NT2/D1 (cell line): ENCODE measurements at regions not wholly inside any gene's neighbourhood (a gene's known extent, or its start where the extent isn't known, plus 50 kb on each side); places are given as distances from the start of the nearest gene placed in this dataset.

ENCODE experiments used
- DNase-seq: peaks from one replicate; pipeline ENCODE4 v3.0.0-alpha.2; 2011; ENCODE audit warnings: low read depth, low spot score
- H3K27me3 ChIP-seq: 2 replicates; pipeline ENCODE4 v1.6.0; 2011; ENCODE audit warnings: mild to moderate bottlenecking; ENCODE audit not compliant: insufficient read length, insufficient read depth
- H3K36me3 ChIP-seq: 2 replicates; pipeline ENCODE4 v1.6.1; 2011; ENCODE audit warnings: mild to moderate bottlenecking, low read length, mixed read lengths; ENCODE audit not compliant: insufficient read depth, insufficient read length
- H3K4me1 ChIP-seq: 2 replicates; pipeline ENCODE4 v1.5.1; 2011; ENCODE audit not compliant: insufficient read depth, insufficient read length
- H3K4me3 ChIP-seq: 2 replicates; pipeline ENCODE4 v1.5.1; 2011; ENCODE audit warnings: low read depth; ENCODE audit not compliant: insufficient read length
- H3K9ac ChIP-seq: 2 replicates; pipeline ENCODE4 v1.6.0; 2011; ENCODE audit warnings: low read depth; ENCODE audit not compliant: insufficient read length
- H3K9me3 ChIP-seq: 2 replicates; pipeline ENCODE4 v1.5.1; 2011; ENCODE audit warnings: mild to moderate bottlenecking, low read length; ENCODE audit not compliant: insufficient read depth
- SUZ12 ChIP-seq: IDR thresholded peaks from 2 replicates; pipeline ENCODE4 v1.6.1; 2011; ENCODE audit not compliant: insufficient read length, insufficient read depth; ENCODE audit errors: extremely low read depth
- YY1 ChIP-seq: IDR thresholded peaks from 2 replicates; pipeline ENCODE4 v1.6.1; 2011; ENCODE audit not compliant: insufficient read length, insufficient read depth
- ZNF274 ChIP-seq: IDR thresholded peaks from 2 replicates; pipeline ENCODE4 v1.6.1; 2011; ENCODE audit warnings: mild to moderate bottlenecking, low read depth, low read length

DNA sequence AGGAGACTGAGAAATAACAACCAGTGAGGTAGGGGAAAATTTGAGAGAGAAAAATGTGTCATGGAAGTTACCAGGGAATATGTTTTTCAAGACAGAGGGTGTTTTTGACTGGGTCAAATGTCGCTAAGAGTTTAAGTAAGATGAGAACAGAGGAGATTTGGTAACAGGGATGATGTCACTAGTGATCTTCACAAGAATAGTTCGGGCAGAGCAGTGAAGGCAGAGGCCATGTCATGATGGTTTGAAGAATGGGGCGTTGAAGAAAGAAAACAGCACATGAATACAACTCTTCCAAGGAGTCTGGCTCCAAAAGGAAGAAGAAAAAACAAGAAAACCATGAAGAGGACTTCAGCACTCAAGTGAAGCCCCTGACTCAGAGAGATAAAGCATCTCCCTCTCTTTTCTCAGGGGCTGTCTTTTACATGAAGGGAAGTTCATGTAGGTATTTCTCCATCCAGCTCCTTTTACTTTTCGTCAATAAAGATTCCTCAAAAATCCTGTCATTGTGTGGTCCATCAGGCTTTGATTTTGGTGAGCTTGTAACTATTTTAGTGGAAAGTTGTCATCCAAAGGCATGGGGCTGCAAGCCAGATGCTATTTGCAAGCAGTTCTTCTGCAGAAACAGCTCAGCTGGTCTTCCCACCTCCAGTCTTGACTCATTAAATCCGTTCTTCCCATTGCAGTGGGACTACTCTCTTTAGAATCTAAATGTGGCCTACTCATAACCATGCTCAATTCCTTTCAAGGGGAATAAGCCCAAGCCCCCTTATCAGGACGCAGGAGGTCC is 397.3 kb downstream of the LMX1A start:
- Histone ChIP-seq H3K36me3 (no peaks in the 10 kb centered on the region), H3K9me3 (no peaks in the 10 kb centered on the region), H3K9ac (no peak overlapping the region), H3K27me3 (no peaks in the 10 kb centered on the region), H3K4me3 (no peak overlapping the region), H3K4me1 (no peaks in the 10 kb centered on the region)
- TF ChIP-seq SUZ12 (no peak), YY1 (no peak), ZNF274 (no peak)
- DNase-seq = no peak

GRCh38 chr1:164953815-164954214 is 394.8 kb downstream of the PBX1 start:
- no peak overlapping the region for H3K9ac ChIP-seq
- peaks cover 12% of the 10 kb centered on the region for H3K9me3 ChIP-seq
- no peaks in the 10 kb centered on the region for H3K36me3 ChIP-seq
- H3K4me3 ChIP-seq = no peak overlapping the region
- no peaks in the 10 kb centered on the region for H3K4me1 ChIP-seq
- TF ChIP-seq ZNF274 (no peak), SUZ12 (no peak), YY1 (no peak)
- no peak for DNase-seq
- H3K27me3 ChIP-seq = no peaks in the 10 kb centered on the region

- TF ChIP-seq ZNF274 = no peak
- no peak for TF ChIP-seq SUZ12
- no peak for TF ChIP-seq YY1
- H3K36me3 ChIP-seq = no peaks in the 10 kb centered on the region
- no peaks in the 10 kb centered on the region for H3K27me3 ChIP-seq
- H3K4me1 ChIP-seq = no peaks in the 10 kb centered on the region
- H3K9ac ChIP-seq = no peak overlapping the region
- DNase-seq = no peak
- H3K4me3 ChIP-seq = no peak overlapping the region
- peaks cover 19% of the 10 kb centered on the region for H3K9me3 ChIP-seq
Measured at GRCh38 chr1:164953098-164953497, 394.1 kb downstream of the PBX1 start.

GRCh38 chr1:164951508-164951907 is 392.5 kb downstream of the PBX1 start:
- Histone ChIP-seq H3K27me3 (no peaks in the 10 kb centered on the region), H3K9ac (no peak overlapping the region), H3K9me3 (peaks cover 32% of the 10 kb centered on the region), H3K4me3 (no peak overlapping the region), H3K36me3 (no peaks in the 10 kb centered on the region), H3K4me1 (no peaks in the 10 kb centered on the region)
- no peak for DNase-seq
- TF ChIP-seq YY1 (no peak), ZNF274 (no peak), SUZ12 (no peak)

- no peaks in the 10 kb centered on the region for H3K36me3 ChIP-seq
- no peaks in the 10 kb centered on the region for H3K4me1 ChIP-seq
- H3K9ac ChIP-seq = no peak overlapping the region
- H3K27me3 ChIP-seq = no peaks in the 10 kb centered on the region
- no peak overlapping the region for H3K4me3 ChIP-seq
- TF ChIP-seq YY1 (no peak), ZNF274 (no peak), SUZ12 (no peak)
- H3K9me3 ChIP-seq = peaks cover 32% of the 10 kb centered on the region
- no peak for DNase-seq
Measured at GRCh38 chr1:164950541-164950986, 391.6 kb downstream of the PBX1 start.

GRCh38 chr1:164949771-164950471 is 390.9 kb downstream of the PBX1 start:
- no peak for DNase-seq
- H3K9ac ChIP-seq = no peak overlapping the region
- TF ChIP-seq SUZ12 (no peak), ZNF274 (no peak), YY1 (no peak)
- no peaks in the 10 kb centered on the region for H3K36me3 ChIP-seq
- no peaks in the 10 kb centered on the region for H3K4me1 ChIP-seq
- H3K9me3 ChIP-seq = peaks cover 32% of the 10 kb centered on the region
- no peaks in the 10 kb centered on the region for H3K27me3 ChIP-seq
- no peak overlapping the region for H3K4me3 ChIP-seq

- Histone ChIP-seq H3K36me3 (no peaks in the 10 kb centered on the region), H3K27me3 (no peaks in the 10 kb centered on the region), H3K9ac (no peak overlapping the region), H3K4me3 (no peak overlapping the region), H3K9me3 (peaks cover 32% of the 10 kb centered on the region), H3K4me1 (no peaks in the 10 kb centered on the region)
- DNase-seq = no peak
- TF ChIP-seq YY1 = no peak
Measured at GRCh38 chr1:164948101-164948500, 389.1 kb downstream of the PBX1 start.
